GM12891 (cell line): ENCODE measurements at regions not wholly inside any gene's neighbourhood (a gene's known extent, or its start where the extent isn't known, plus 50 kb on each side); places are given as distances from the start of the nearest gene placed in this dataset.

Source experiments
- PAX5 ChIP-seq: IDR thresholded peaks from 2 replicates; pipeline ENCODE4 v1.6.1; 2011; ENCODE audit warnings: low read length, moderate library complexity, mild to moderate bottlenecking; ENCODE audit not compliant: insufficient read depth, severe bottlenecking
- POLR2A ChIP-seq: IDR thresholded peaks from 2 replicates; pipeline ENCODE4 v1.6.1; 2011; ENCODE audit warnings: low read depth, low read length, control low read depth
- POLR2AphosphoS5 ChIP-seq: IDR thresholded peaks from 2 replicates; pipeline ENCODE4 v1.6.1; 2011; ENCODE audit warnings: low read depth, low read length, control low read depth
- POU2F2 ChIP-seq: IDR thresholded peaks from 2 replicates; pipeline ENCODE4 v1.6.1; 2011; ENCODE audit warnings: low read depth, mild to moderate bottlenecking, control low read depth, low read length, moderate library complexity
- SPI1 ChIP-seq: IDR thresholded peaks from 2 replicates; pipeline ENCODE4 v1.6.1; 2011; ENCODE audit warnings: low read depth, low read length, control low read depth
- TAF1 ChIP-seq: IDR thresholded peaks from 2 replicates; pipeline ENCODE4 v1.6.1; 2011; ENCODE audit warnings: low read depth, low read length, control low read depth

- no peak for TF ChIP-seq POLR2A
- no peak for TF ChIP-seq POLR2AphosphoS5
- no peak for TF ChIP-seq TAF1
- no peak for TF ChIP-seq PAX5
- TF ChIP-seq SPI1, result no peak
- no peak for TF ChIP-seq POU2F2
Measured at GRCh38 chr9:108599571-108599970, 256.2 kb downstream of the ACTL7B start.
